Endothelial cell of umbilical vein (primary cell): ENCODE measurements at regions not wholly inside any gene's neighbourhood (a gene's known extent, or its start where the extent isn't known, plus 50 kb on each side); places are given as distances from the start of the nearest gene placed in this dataset.
A peak's percentile ranks its signal among the peaks of the same experiment; 100 is the strongest.

Experiments
- BruUV-seq: library from RNA; stranded (reverse); fragments of 400-500 nt; replicated peaks from 2 replicates; lab custom pipeline; 2021; lab: Mats Ljungman, UMichigan
- CTCF ChIA-PET: fragments of 300-600, 350-600 bp; sonication (Branson Sonifier 250); formaldehyde crosslinking; loops from one replicate; lab custom pipeline; 2021; ENCODE audit warnings: antibody characterized with exemption, inconsistent platforms; lab: Charles Lee
- POLR2A ChIA-PET: fragments of 300-600, 350-600 bp; sonication (Branson Sonifier 250); formaldehyde crosslinking; loops from one replicate; lab custom pipeline; 2021; ENCODE audit warnings: antibody characterized with exemption, inconsistent platforms; lab: Charles Lee
- DNase-seq: peaks from one replicate; pipeline ENCODE4 v3.0.0-alpha.2; 2011; ENCODE audit warnings: low read depth, low spot score
- FAIRE-seq: peaks from 2 replicates; lab custom pipeline; 2011; peaks lifted over from hg19 to GRCh38; lab: Jason Lieb, UNC
- H2AFZ ChIP-seq: 2 replicates; pipeline ENCODE4 v1.6.0; 2012; ENCODE audit warnings: low read depth, low read length, control low read depth, inconsistent platforms
- H3K27ac ChIP-seq: 2 replicates; pipeline ENCODE4 v1.5.1; 2011; ENCODE audit warnings: low read depth, mild to moderate bottlenecking, control low read depth, low read length, moderate library complexity; ENCODE audit not compliant: insufficient read depth
- H3K27me3 ChIP-seq, 2 experiments: 2 replicates each; pipeline versions ENCODE4 v1.6.0 to v1.6.1; 2011; ENCODE audit warnings: low read length in 2 of 2, mixed read lengths in 1 of 2; ENCODE audit not compliant: control insufficient read depth in 2 of 2, insufficient read depth in 2 of 2
- H3K36me3 ChIP-seq, 2 experiments: 2 replicates in 1 of 2; 3 replicates in 1 of 2; pipeline ENCODE4 v1.5.1; 2011; ENCODE audit warnings: low read length in 2 of 2, mild to moderate bottlenecking in 1 of 2, moderate library complexity in 1 of 2; ENCODE audit not compliant: control insufficient read depth in 2 of 2, insufficient read depth in 2 of 2; ENCODE audit errors: extremely low read depth in 1 of 2
- H3K4me1 ChIP-seq: 3 replicates; pipeline ENCODE4 v1.5.1; 2011; ENCODE audit warnings: mild to moderate bottlenecking, low read length; ENCODE audit not compliant: control insufficient read depth, insufficient read depth; ENCODE audit errors: extremely low read depth
- H3K4me2 ChIP-seq: 2 replicates; pipeline ENCODE4 v1.6.1; 2011; ENCODE audit warnings: low read length, control low read depth, mixed read lengths; ENCODE audit not compliant: insufficient read depth
- H3K4me3 ChIP-seq, 3 experiments: fragments of 200-600 bp in 1 of 3; sonication (generic), shearing (Covaris generic) in 1 of 3; replicated peaks in 1 of 3; 2 replicates each; pipeline ENCODE4 v1.5.1; 2011 to 2016; ENCODE audit warnings: control low read depth in 3 of 3, low read length in 3 of 3, mild to moderate bottlenecking in 2 of 3, inconsistent platforms in 1 of 3, low read depth in 1 of 3, moderate library complexity in 1 of 3; ENCODE audit not compliant: insufficient read depth in 1 of 3
- H3K79me2 ChIP-seq: 2 replicates; pipeline ENCODE4 v1.6.0; 2012; ENCODE audit warnings: low read length, inconsistent platforms; ENCODE audit not compliant: control insufficient read depth, insufficient read depth
- H3K9ac ChIP-seq: replicated peaks from 2 replicates; pipeline ENCODE3; 2011; ENCODE audit warnings: low read length, control low read depth; ENCODE audit not compliant: insufficient read depth; ENCODE audit errors: extremely low read depth
- H3K9me1 ChIP-seq: replicated peaks from 3 replicates; pipeline ENCODE4 v1.6.0; 2011; ENCODE audit warnings: mild to moderate bottlenecking, low read length; ENCODE audit not compliant: control insufficient read depth, insufficient read depth; ENCODE audit errors: extremely low read depth
- H3K9me3 ChIP-seq: replicated peaks from 2 replicates; pipeline ENCODE4 v1.5.1; 2012; ENCODE audit warnings: low read length, inconsistent platforms; ENCODE audit not compliant: control insufficient read depth, insufficient read depth
- H4K20me1 ChIP-seq: replicated peaks from 2 replicates; pipeline ENCODE3; 2011; ENCODE audit warnings: mild to moderate bottlenecking, low read length; ENCODE audit not compliant: control insufficient read depth, insufficient read depth; ENCODE audit errors: extremely low read depth
- EZH2 ChIP-seq: IDR thresholded peaks from 2 replicates; pipeline ENCODE4 v1.6.1; 2012; ENCODE audit warnings: borderline replicate concordance, low read depth, mild to moderate bottlenecking, moderate library complexity, low read length, inconsistent platforms; ENCODE audit not compliant: severe bottlenecking
- FOS ChIP-seq: IDR thresholded peaks from 2 replicates; pipeline ENCODE4 v1.6.1; 2011; ENCODE audit warnings: mild to moderate bottlenecking, low read length, moderate library complexity, borderline replicate concordance; ENCODE audit not compliant: insufficient read depth
- GATA2 ChIP-seq: IDR thresholded peaks from 2 replicates; pipeline ENCODE4 v1.7.0; 2011; ENCODE audit warnings: low read depth, mild to moderate bottlenecking, moderate library complexity, mixed read lengths, low read length; ENCODE audit not compliant: insufficient read length, insufficient read depth
- JUN ChIP-seq: IDR thresholded peaks from 2 replicates; pipeline ENCODE4 v1.6.1; 2011; ENCODE audit warnings: borderline replicate concordance, low read depth; ENCODE audit not compliant: insufficient read length, insufficient read depth
- MAX ChIP-seq: IDR thresholded peaks from 2 replicates; pipeline ENCODE4 v1.6.1; 2011; ENCODE audit not compliant: insufficient read depth, insufficient read length
- MYC ChIP-seq: IDR thresholded peaks from one replicate; pipeline ENCODE4 v1.6.1; 2011; ENCODE audit warnings: mild to moderate bottlenecking, low read depth, low read length
- POLR2AphosphoS5 ChIP-seq: IDR thresholded peaks from 2 replicates; pipeline ENCODE4 v1.6.1; 2012; ENCODE audit warnings: low read depth, mild to moderate bottlenecking, control low read depth, low read length, moderate library complexity; ENCODE audit not compliant: insufficient read depth
- dilution Hi-C: fragments of 300-500 bp; cut with MboI; formaldehyde crosslinking; loops from one replicate; pipeline ENCODE4 v1.15.0; 2019; ENCODE audit warnings: low sequenced_read_pairs; ENCODE audit not compliant: extremely low pct_ligation_motif_present
- intact Hi-C: fragments of 100-400 bp; cut with micrococcal nuclease; formaldehyde crosslinking; loops from one replicate; pipeline ENCODE4 v1.10.0; 2022

GRCh38 chr13:40028446-40028845, 373.0 kb downstream of the COG6 start:
- H3K36me3 ChIP-seq, result no peaks in the 10 kb centered on the region
- dilution Hi-C loops (no loop called here), intact Hi-C loops (no loop called here)
- BruUV-seq, result no TSS peak
- peaks cover 19% of the 10 kb centered on the region for H3K4me1 ChIP-seq
- TF ChIP-seq MYC (no peak), FOS (no peak)
- no peak overlapping the region for H3K4me2 ChIP-seq
- no peak overlapping the region for H2AFZ ChIP-seq
- FAIRE-seq (no peak), DNase-seq (no peak)
- H3K79me2 ChIP-seq, result no peaks in the 10 kb centered on the region
- H3K27ac ChIP-seq, result no peak overlapping the region
- H3K9me3 ChIP-seq, result no peaks in the 10 kb centered on the region
- POLR2A ChIA-PET, result no interaction called here
- H4K20me1 ChIP-seq, result no peaks in the 10 kb centered on the region
- no peak overlapping the region for H3K9ac ChIP-seq
- no peaks in the 10 kb centered on the region for H3K27me3 ChIP-seq
- no peak overlapping the region for H3K4me3 ChIP-seq
- H3K9me1 ChIP-seq, result no peaks in the 10 kb centered on the region
- CTCF ChIA-PET, result interaction anchor here (0.6 kb wide), 1 partner anchor 412 kb away, joined by 3 read pairs; no protein-coding TSS in a partner anchor

- H3K9ac ChIP-seq, result peak overlapping the region; percentile 73
- no peaks in the 10 kb centered on the region for H3K9me1 ChIP-seq
- H3K27ac ChIP-seq, result peak overlapping the region; percentile 95
- peak; percentile 78 for FAIRE-seq
- dilution Hi-C loops, result no loop called here
- intact Hi-C loops, result loop anchor here (1.0 to 2.0 kb wide), 6 partner anchors 70 to 650 kb away; no protein-coding TSS in a partner anchor
- peak overlapping the region; percentile 62 for H2AFZ ChIP-seq
- peak; percentile 84 for DNase-seq
- BruUV-seq, result no TSS peak
- ChIA-PET POLR2A (interaction anchor here (1.4 kb wide), 1 partner anchor 160 kb away, joined by 3 read pairs; no protein-coding TSS in a partner anchor), CTCF (interaction anchor here (0.6 to 1.7 kb wide), 7 partner anchors 9 to 248 kb away, joined by 3 to 6 read pairs (median 3); no protein-coding TSS in a partner anchor)
- H3K4me1 ChIP-seq, result peaks cover 19% of the 10 kb centered on the region
- no peaks in the 10 kb centered on the region for H3K36me3 ChIP-seq
- peak overlapping the region; percentile 71 for H3K4me2 ChIP-seq
- no peaks in the 10 kb centered on the region for H3K27me3 ChIP-seq
- no peaks in the 10 kb centered on the region for H4K20me1 ChIP-seq
- H3K4me3 ChIP-seq, result no peak overlapping the region
- no peaks in the 10 kb centered on the region for H3K79me2 ChIP-seq
- H3K9me3 ChIP-seq, result no peaks in the 10 kb centered on the region
- TF ChIP-seq FOS (peak; percentile 60), MAX (no peak), JUN (peak; percentile 88), MYC (no peak), EZH2 (no peak), POLR2AphosphoS5 (no peak), GATA2 (peak; percentile 70)
Observed at GRCh38 chr13:40031031-40031430, 375.6 kb downstream of the COG6 start.
